Cardiac muscle cell (in vitro differentiated cells and primary cell): ENCODE measurements at regions not wholly inside any gene's neighbourhood (a gene's known extent, or its start where the extent isn't known, plus 50 kb on each side); places are given as distances from the start of the nearest gene placed in this dataset.
A peak's percentile ranks its signal among the peaks of the same experiment; 100 is the strongest.

Experiments
- DNase-seq, 2 donors: peaks; one replicate each; pipeline versions ENCODE4 v3.0.0 to v3.0.0-alpha.2; 2010 to 2017; ENCODE audit warnings: low read depth in 1 of 2, low spot score in 1 of 2
- H3K27ac ChIP-seq: fragments of 200-600 bp; sonication (generic); 2 replicates; pipeline ENCODE4 v1.5.1; 2016
- H3K27me3 ChIP-seq: fragments of 200-600 bp; sonication (generic); 2 replicates; pipeline ENCODE4 v1.6.0; 2016; ENCODE audit warnings: control low read depth
- H3K36me3 ChIP-seq: fragments of 200-600 bp; sonication (generic); 2 replicates; pipeline ENCODE4 v1.5.1; 2016; ENCODE audit warnings: control low read depth
- H3K4me1 ChIP-seq: fragments of 200-600 bp; sonication (generic); 2 replicates; pipeline ENCODE4 v1.8.1; 2017; ENCODE audit warnings: low read depth, mild to moderate bottlenecking, mixed run types
- H3K4me3 ChIP-seq: fragments of 200-600 bp; sonication (generic); 2 replicates; pipeline ENCODE4 v1.5.1; 2016; ENCODE audit warnings: mild to moderate bottlenecking
- H3K9me3 ChIP-seq: fragments of 200-600 bp; sonication (generic); 2 replicates; pipeline ENCODE4 v1.5.1; 2017; ENCODE audit warnings: low read depth, mild to moderate bottlenecking, control low read depth
- CTCF ChIP-seq: IDR thresholded peaks from 2 replicates; pipeline ENCODE4 v1.5.1; 2012; ENCODE audit warnings: low read depth, mild to moderate bottlenecking, low read length

GRCh38 chr3:72175296-72175858 is 390.4 kb upstream of the PROK2 start:
- no peaks in the 10 kb centered on the region for H3K4me1 ChIP-seq
- no peaks in the 10 kb centered on the region for H3K36me3 ChIP-seq
- no peak for TF ChIP-seq CTCF
- H3K9me3 ChIP-seq = no peaks in the 10 kb centered on the region
- no peak for DNase-seq
- no peak overlapping the region for H3K4me3 ChIP-seq
- no peaks in the 10 kb centered on the region for H3K27me3 ChIP-seq
- no peak overlapping the region for H3K27ac ChIP-seq

- no peak for DNase-seq
- H3K4me1 ChIP-seq = no peaks in the 10 kb centered on the region
- H3K4me3 ChIP-seq = no peak overlapping the region
- H3K9me3 ChIP-seq = no peaks in the 10 kb centered on the region
- no peaks in the 10 kb centered on the region for H3K27me3 ChIP-seq
- H3K36me3 ChIP-seq = no peaks in the 10 kb centered on the region
- no peak overlapping the region for H3K27ac ChIP-seq
- TF ChIP-seq CTCF = no peak
Observed at GRCh38 chr3:72174890-72175289, 389.9 kb upstream of the PROK2 start.

- no peaks in the 10 kb centered on the region for H3K27me3 ChIP-seq
- no peak for DNase-seq
- no peaks in the 10 kb centered on the region for H3K36me3 ChIP-seq
- H3K4me3 ChIP-seq = no peak overlapping the region
- no peaks in the 10 kb centered on the region for H3K4me1 ChIP-seq
- no peak for TF ChIP-seq CTCF
- H3K27ac ChIP-seq = no peak overlapping the region
- no peaks in the 10 kb centered on the region for H3K9me3 ChIP-seq
Observed at GRCh38 chr3:72174040-72174439, 389.1 kb upstream of the PROK2 start.

- TF ChIP-seq CTCF = no peak
- Histone ChIP-seq H3K4me1 (no peaks in the 10 kb centered on the region), H3K4me3 (no peak overlapping the region), H3K27ac (no peak overlapping the region), H3K9me3 (no peaks in the 10 kb centered on the region), H3K27me3 (no peaks in the 10 kb centered on the region), H3K36me3 (no peaks in the 10 kb centered on the region)
- DNase-seq = peak in 1 of 2 donors; percentile 16
Observed at GRCh38 chr3:72171946-72172345, 387.0 kb upstream of the PROK2 start.

- Histone ChIP-seq H3K9me3 (no peaks in the 10 kb centered on the region), H3K36me3 (no peaks in the 10 kb centered on the region), H3K27me3 (no peaks in the 10 kb centered on the region), H3K4me3 (no peak overlapping the region), H3K27ac (no peak overlapping the region), H3K4me1 (no peaks in the 10 kb centered on the region)
- peak in 1 of 2 donors; percentile 66 for DNase-seq
- TF ChIP-seq CTCF = no peak
Observed at GRCh38 chr3:72171463-72171881, 386.5 kb upstream of the PROK2 start.
